ENCODE measurements at regions not wholly inside any gene's neighbourhood (a gene's known extent, or its start where the extent isn't known, plus 50 kb on each side); places are given as distances from the start of the nearest gene placed in this dataset.

DNA sequence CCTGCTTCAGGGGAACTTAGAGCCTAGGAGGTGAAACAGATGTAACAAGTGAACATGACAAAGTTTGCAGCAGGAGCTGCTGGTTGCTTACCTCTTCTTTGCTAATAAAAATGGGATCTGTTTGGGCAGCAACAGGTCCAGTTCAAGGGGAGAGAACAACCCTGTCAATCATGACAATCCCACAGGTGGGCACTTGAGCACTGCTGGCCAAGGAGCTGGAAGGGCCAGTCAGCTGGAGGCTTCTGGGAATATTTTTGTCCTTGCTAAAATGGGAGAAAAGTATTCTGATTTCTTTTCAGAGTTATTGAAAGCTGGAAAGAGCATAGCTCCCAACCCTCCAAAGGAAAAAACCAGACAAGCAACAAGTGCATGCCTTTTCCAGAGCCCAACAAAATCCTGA, 477.7 kb upstream of the SULF2 start:
- H3K4me3 ChIP-seq (ENCODE audit: low read depth, low read length), result no peak overlapping the region
- TF ChIP-seq, protein P1, sequence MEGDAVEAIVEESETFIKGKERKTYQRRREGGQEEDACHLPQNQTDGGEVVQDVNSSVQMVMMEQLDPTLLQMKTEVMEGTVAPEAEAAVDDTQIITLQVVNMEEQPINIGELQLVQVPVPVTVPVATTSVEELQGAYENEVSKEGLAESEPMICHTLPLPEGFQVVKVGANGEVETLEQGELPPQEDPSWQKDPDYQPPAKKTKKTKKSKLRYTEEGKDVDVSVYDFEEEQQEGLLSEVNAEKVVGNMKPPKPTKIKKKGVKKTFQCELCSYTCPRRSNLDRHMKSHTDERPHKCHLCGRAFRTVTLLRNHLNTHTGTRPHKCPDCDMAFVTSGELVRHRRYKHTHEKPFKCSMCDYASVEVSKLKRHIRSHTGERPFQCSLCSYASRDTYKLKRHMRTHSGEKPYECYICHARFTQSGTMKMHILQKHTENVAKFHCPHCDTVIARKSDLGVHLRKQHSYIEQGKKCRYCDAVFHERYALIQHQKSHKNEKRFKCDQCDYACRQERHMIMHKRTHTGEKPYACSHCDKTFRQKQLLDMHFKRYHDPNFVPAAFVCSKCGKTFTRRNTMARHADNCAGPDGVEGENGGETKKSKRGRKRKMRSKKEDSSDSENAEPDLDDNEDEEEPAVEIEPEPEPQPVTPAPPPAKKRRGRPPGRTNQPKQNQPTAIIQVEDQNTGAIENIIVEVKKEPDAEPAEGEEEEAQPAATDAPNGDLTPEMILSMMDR (IDR thresholded peaks at IDR 0.05; ENCODE audit: low read depth, low read length, missing control alignments), result no peak
- no peak for DNase-seq (ENCODE audit: low read depth)

DNA sequence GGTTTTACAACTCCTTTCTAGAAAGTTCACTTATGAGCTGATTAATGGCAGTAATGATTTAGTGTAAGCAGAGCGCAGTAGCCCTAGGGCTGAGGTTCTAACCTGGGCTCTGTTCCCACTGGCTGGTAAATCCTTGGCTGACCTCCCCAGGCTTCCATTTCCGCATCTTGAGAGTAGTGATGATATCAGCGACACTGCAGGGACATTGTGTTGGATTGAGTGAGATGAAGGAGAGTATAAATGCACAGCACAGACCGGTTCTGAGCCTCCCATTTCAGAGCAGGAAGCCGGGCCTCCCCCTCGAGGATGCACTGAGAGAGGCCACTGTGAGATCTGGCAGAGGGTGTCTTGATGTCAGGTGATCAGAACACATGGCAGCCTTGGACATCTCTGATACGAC, 477.2 kb upstream of the SULF2 start:
- DNase-seq (ENCODE audit: low read depth), result no peak
- TF ChIP-seq, protein P1 (IDR thresholded peaks at IDR 0.05; ENCODE audit: low read depth, low read length, missing control alignments), result no peak
- H3K4me3 ChIP-seq (ENCODE audit: low read depth, low read length), result no peak overlapping the region

DNA sequence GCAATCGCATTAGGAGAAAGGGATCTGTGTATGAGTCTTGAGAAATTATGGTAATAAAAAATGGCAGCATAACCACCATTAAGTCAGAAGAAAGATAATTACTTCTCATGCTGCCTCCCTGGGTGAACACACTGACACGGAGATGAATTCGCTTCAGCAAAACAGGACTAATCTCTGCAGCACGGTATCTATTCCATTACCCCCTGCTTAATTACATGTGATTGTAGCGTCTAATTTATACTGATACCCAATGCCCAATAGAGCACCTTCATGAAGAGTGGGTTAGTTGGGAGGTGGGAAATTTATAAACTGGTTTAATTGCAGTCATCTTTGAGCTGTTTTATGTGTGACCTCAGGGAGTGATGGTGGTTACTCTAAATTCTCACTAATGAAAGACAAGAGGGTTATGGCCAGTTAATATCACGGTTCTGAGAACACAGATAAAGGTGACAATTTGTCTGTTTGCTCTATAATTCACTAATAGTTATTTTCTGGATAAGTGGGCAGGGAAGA, 476.2 kb upstream of the SULF2 start:
- TF ChIP-seq, protein P1 (IDR thresholded peaks at IDR 0.05; ENCODE audit: low read depth, low read length, missing control alignments), result no peak
- no peak for DNase-seq (ENCODE audit: low read depth)
- H3K4me3 ChIP-seq (ENCODE audit: low read depth, low read length), result no peak overlapping the region

DNA sequence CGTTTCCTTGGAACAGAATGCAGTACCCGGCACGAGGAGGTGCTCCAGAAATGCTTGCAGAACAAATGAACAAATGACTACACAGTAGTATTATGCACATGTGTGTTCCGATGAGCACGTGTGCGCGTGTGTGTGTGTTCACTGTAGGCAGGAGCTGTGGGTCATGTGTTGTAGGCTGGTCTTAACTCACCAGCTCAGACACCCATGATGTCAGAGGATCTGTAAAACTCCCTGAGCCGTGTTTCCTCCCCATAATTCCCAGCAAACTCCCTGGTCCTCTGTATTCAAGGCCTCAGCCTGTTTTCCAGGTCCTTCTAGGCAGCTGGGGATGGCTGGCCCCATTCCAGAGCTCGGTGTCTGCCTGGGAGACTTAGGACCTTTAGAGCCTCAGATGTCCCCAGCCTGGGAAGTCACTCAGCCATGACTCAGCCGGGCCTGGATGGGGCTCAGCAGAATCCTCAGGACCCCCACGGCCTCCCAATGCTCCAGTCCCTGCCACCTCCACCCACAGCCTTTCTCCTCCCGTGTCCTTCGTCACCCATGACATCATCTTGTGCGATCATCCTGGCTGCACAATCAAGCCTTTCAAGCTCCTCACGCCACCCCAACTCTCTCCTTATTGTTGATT, 475.0 kb upstream of the SULF2 start:
- no peak overlapping the region for H3K4me3 ChIP-seq (ENCODE audit: low read depth, low read length)
- TF ChIP-seq, protein P1 (IDR thresholded peaks at IDR 0.05; ENCODE audit: low read depth, low read length, missing control alignments), result no peak
- no peak for DNase-seq (ENCODE audit: low read depth)

DNA sequence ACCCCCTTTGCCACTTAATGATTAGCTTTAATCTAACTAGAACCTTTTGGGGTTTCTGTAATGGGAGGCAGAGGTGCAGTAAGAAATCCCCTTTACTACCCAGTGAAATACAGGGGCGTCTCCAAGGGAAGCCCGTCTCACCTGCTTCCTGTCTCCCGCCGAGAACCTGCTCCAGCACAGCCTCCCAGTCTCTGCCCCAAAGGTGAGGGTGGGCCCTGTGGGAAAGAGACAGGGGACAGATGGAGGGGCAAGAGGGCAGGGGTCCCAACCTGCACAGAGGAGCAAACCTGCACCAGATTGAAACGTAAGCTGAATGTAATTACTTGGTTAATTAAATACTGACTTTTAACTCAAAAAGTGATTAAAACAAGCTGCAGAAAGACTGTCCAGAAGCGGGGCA, 474.2 kb upstream of the SULF2 start:
- DNase-seq (ENCODE audit: low read depth), result no peak
- TF ChIP-seq, protein P1 (IDR thresholded peaks at IDR 0.05; ENCODE audit: low read depth, low read length, missing control alignments), result no peak
- H3K4me3 ChIP-seq (ENCODE audit: low read depth, low read length), result no peak overlapping the region

DNA sequence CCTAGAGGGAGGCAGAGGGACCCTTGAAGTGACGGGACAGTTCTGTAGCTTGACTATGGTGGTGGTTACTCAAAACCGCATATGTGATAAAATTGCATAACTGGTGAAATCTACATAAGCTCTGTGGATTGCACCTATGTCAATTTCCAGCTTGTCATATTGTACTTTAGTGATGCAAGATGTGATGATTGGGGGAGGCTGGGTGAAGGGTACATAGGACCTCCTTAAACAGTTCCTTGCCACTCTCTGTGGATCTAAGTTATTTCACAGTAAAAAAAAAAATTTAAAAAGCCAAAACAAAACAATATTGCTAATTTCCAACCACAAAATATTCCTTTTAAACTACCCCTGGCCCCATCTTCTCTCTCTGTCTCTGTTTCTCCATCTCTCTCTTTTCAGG, 472.6 kb upstream of the SULF2 start:
- no peak for DNase-seq (ENCODE audit: low read depth)
- TF ChIP-seq, protein P1 (IDR thresholded peaks at IDR 0.05; ENCODE audit: low read depth, low read length, missing control alignments), result no peak
- H3K4me3 ChIP-seq (ENCODE audit: low read depth, low read length), result no peak overlapping the region

DNA sequence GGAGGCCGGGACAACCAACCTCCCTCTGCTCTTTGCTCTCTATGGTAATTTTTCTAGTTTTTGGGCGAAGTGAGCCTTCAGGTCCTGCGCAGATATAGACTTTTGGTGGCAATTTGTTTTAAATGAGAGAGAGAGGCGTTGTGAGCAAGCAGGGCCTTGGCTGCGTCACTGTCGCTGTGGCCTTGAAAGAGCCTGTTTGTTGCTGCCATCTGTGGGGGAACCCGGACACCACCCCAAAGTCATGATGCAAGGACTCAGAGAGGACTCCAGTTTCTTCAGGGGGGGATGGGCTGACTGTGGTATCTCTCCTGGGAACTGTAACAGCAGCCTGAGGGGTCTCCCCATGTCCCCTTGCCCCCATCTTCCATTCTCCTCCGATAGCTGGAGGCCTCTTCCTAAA, 462.7 kb upstream of the SULF2 start:
- TF ChIP-seq, protein P1 (IDR thresholded peaks at IDR 0.05; ENCODE audit: low read depth, low read length, missing control alignments), result no peak
- H3K4me3 ChIP-seq (ENCODE audit: low read depth, low read length), result no peak overlapping the region
- no peak for DNase-seq (ENCODE audit: low read depth)

Measured in GM12864 (cell line).